Esophagus muscularis mucosa (tissue), 4 donors: ENCODE measurements at regions not wholly inside any gene's neighbourhood (a gene's known extent, or its start where the extent isn't known, plus 50 kb on each side); places are given as distances from the start of the nearest gene placed in this dataset.
"Not testable (repeated sequence)": the region's sequence is repeated elsewhere in the genome, so short reads cannot be mapped to it uniquely, and the experiment has no call there.

ENCODE experiments used
- DNase-seq: peaks from one replicate; pipeline ENCODE4 v3.0.0-alpha.2; 2017; ENCODE audit errors: extremely low spot score
- H3K27ac ChIP-seq, 4 donors: fragments of 200-600 bp; sonication (generic); replicated peaks in 1 of 4; 1 replicate in 3 of 4; 2 replicates in 1 of 4; pipeline ENCODE4 v1.5.1; 2016 to 2019; ENCODE audit warnings: mild to moderate bottlenecking in 1 of 4
- H3K27me3 ChIP-seq, 4 donors: fragments of 200-600 bp; sonication (generic); one replicate each; pipeline versions ENCODE4 v1.5.1 to v1.6.0; 2016 to 2019
- H3K36me3 ChIP-seq, 4 donors: fragments of 200-600 bp; sonication (generic); one replicate each; pipeline ENCODE4 v1.5.1; 2016 to 2019
- H3K4me1 ChIP-seq, 4 donors: fragments of 200-600 bp; sonication (generic); one replicate each; pipeline ENCODE4 v1.5.1; 2016 to 2019
- H3K4me3 ChIP-seq, 4 donors: fragments of 200-600 bp; sonication (generic); 1 replicate in 2 of 4; 2 replicates in 2 of 4; pipeline ENCODE4 v1.5.1; 2016 to 2019; ENCODE audit warnings: mild to moderate bottlenecking in 4 of 4, moderate library complexity in 1 of 4
- H3K9me3 ChIP-seq, 4 donors: fragments of 200-600 bp; sonication (generic); 1 replicate in 3 of 4; 2 replicates in 1 of 4; pipeline ENCODE4 v1.5.1; 2016 to 2019
- CTCF ChIP-seq, 3 experiments: fragments of 200-600 bp in 2 of 3; fragments of 450-650 bp in 1 of 3; sonication (generic) in 2 of 3; IDR thresholded peaks; one replicate each; pipeline ENCODE4 v1.5.1; 2017 to 2019; ENCODE audit warnings: antibody characterized with exemption in 3 of 3, mild to moderate bottlenecking in 2 of 3, moderate library complexity in 1 of 3
- EP300 ChIP-seq: sonication (generic); formaldehyde crosslinking; IDR thresholded peaks from one replicate; pipeline ENCODE4 v1.6.1; 2017; ENCODE audit warnings: antibody characterized with exemption
- POLR2A ChIP-seq: fragments of 450-650 bp; IDR thresholded peaks from one replicate; pipeline ENCODE4 v1.6.1; 2017; ENCODE audit warnings: antibody characterized with exemption, moderate library complexity, mild to moderate bottlenecking, low read depth
- POLR2AphosphoS5 ChIP-seq, 2 donors: sonication (generic); formaldehyde crosslinking; IDR thresholded peaks; one replicate each; pipeline ENCODE4 v1.6.1; 2017; ENCODE audit warnings: antibody characterized with exemption in 2 of 2
- WGBS: methylation state at CpG from one replicate; pipeline ENCODE4 v1.1.5; 2018; 5-methylcytosine and 5-hydroxymethylcytosine counted together
- intact Hi-C: fragments of 100-400 bp; cut with DNase I; formaldehyde crosslinking; loops from one replicate; pipeline ENCODE4 v1.15.1; 2023

DNA sequence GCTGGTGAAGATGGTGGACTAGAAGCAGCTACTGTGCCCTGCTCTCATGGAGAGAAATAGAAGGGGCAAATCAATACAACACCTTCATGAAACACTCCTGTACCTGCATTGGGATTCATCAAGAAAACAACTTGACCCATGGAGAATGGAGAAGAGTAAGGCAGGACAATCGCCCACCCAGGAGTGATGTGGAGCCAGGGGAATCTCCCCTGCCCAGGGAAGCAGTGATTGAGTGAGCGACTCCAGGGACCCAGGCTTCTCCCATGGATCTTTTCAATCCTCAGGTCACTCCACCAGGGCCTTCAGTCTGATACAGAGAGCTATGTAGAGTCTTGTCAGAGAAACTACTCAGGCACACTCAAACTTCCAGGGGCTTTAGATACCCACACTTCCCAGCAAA, 161.9 kb upstream of the DYRK2 start:
- no peak overlapping the region for H3K4me3 ChIP-seq
- H3K36me3 ChIP-seq: no peaks in the 10 kb centered on the region
- H3K27ac ChIP-seq: no peak overlapping the region
- H3K9me3 ChIP-seq: no peaks in the 10 kb centered on the region
- DNase-seq: no peak
- H3K4me1 ChIP-seq: peaks cover 10 to 17% (median 12%) of the 10 kb centered on the region in 4 donors
- no peaks in the 10 kb centered on the region for H3K27me3 ChIP-seq
- WGBS: 100% methylated on average over 2 of the region's 2 CpGs
- intact Hi-C loops: no loop called here
- no peak for TF ChIP-seq EP300
- TF ChIP-seq POLR2AphosphoS5 (IDR thresholded peaks at IDR 0.05): no peak
- TF ChIP-seq POLR2A: no peak
- no peak for TF ChIP-seq CTCF (IDR thresholded peaks at IDR 0.05)

- DNase-seq, intact Hi-C loops: not testable (repeated sequence)
Observed at GRCh38 chr12:67488349-67488748, 160.2 kb upstream of the DYRK2 start.

GRCh38 chr12:67489007-67489406, 159.5 kb upstream of the DYRK2 start:
- Histone ChIP-seq H3K27me3 (no peaks in the 10 kb centered on the region), H3K9me3 (no peaks in the 10 kb centered on the region), H3K4me3 (no peak overlapping the region), H3K4me1 (peaks cover 0 to 4% (median under 1%) of the 10 kb centered on the region in 4 donors), H3K27ac (no peak overlapping the region), H3K36me3 (no peaks in the 10 kb centered on the region)
- DNase-seq: no peak
- intact Hi-C loops: no loop called here
- WGBS: 94% methylated on average over 3 of the region's 3 CpGs
- TF ChIP-seq POLR2AphosphoS5 (IDR thresholded peaks at IDR 0.05): no peak

More at GRCh38 chr12:67488349-67488748, 160.2 kb upstream of the DYRK2 start:
- 91% methylated on average over 3 of the region's 4 CpGs for WGBS
- peaks cover 4 to 10% (median 6%) of the 10 kb centered on the region in 4 donors for H3K4me1 ChIP-seq
- H3K36me3 ChIP-seq, H3K9me3 ChIP-seq, H3K4me3 ChIP-seq, H3K27ac ChIP-seq, H3K27me3 ChIP-seq: not testable (repeated sequence)

DNA sequence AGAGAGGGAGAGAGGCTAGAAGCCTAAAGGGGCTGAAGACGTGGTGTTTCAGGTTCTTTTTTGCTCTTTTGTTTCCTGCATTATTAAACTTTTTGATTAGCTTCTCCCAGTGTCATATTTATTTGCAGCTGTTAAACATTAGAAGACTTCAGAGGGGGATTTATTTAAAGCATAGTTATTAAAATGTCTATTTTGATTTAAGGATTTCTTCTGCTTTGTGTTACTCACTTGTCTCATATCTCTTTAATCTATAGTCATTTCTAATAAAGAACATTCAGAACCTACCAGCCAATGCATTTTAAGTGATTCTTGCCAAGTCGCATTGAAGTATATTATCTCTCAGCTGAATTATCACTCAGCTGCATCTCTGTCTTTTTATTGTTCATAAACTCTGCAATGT, 152.0 kb upstream of the DYRK2 start:
- Histone ChIP-seq H3K4me1 (peaks cover 0 to 13% (median 7%) of the 10 kb centered on the region in 4 donors), H3K27me3 (no peaks in the 10 kb centered on the region), H3K36me3 (no peaks in the 10 kb centered on the region), H3K4me3 (no peak overlapping the region), H3K9me3 (no peaks in the 10 kb centered on the region), H3K27ac (no peak overlapping the region)
- no peak for TF ChIP-seq POLR2AphosphoS5 (IDR thresholded peaks at IDR 0.05)
- no peak for TF ChIP-seq CTCF (IDR thresholded peaks at IDR 0.05)
- no peak for TF ChIP-seq EP300
- TF ChIP-seq POLR2A: no peak
- WGBS: 76% methylated on average over 2 of the region's 2 CpGs
- intact Hi-C loops: no loop called here
- DNase-seq: no peak

GRCh38 chr12:67498991-67499390, 149.6 kb upstream of the DYRK2 start:
- Histone ChIP-seq H3K9me3 (no peaks in the 10 kb centered on the region), H3K27me3 (no peaks in the 10 kb centered on the region), H3K27ac (no peak overlapping the region), H3K36me3 (no peaks in the 10 kb centered on the region), H3K4me3 (no peak overlapping the region), H3K4me1 (peaks cover 0 to 16% (median 8%) of the 10 kb centered on the region in 4 donors)
- no peak for DNase-seq
- WGBS: 40% methylated on average over 1 of the region's 1 CpG
- no peak for TF ChIP-seq EP300
- TF ChIP-seq POLR2A: no peak
- TF ChIP-seq POLR2AphosphoS5 (IDR thresholded peaks at IDR 0.05): no peak
- TF ChIP-seq CTCF (IDR thresholded peaks at IDR 0.05): no peak
- intact Hi-C loops: no loop called here

- intact Hi-C loops: no loop called here
- no peak for TF ChIP-seq EP300
- TF ChIP-seq POLR2A: no peak
- no peak for TF ChIP-seq POLR2AphosphoS5 (IDR thresholded peaks at IDR 0.05)
- no peak for TF ChIP-seq CTCF (IDR thresholded peaks at IDR 0.05)
- Histone ChIP-seq H3K36me3 (no peaks in the 10 kb centered on the region), H3K9me3 (no peaks in the 10 kb centered on the region), H3K27me3 (no peaks in the 10 kb centered on the region), H3K27ac (no peak overlapping the region), H3K4me1 (peaks cover 0 to 16% (median 8%) of the 10 kb centered on the region in 4 donors), H3K4me3 (no peak overlapping the region)
- 21% methylated on average over 2 of the region's 2 CpGs for WGBS
- DNase-seq: no peak
Observed at GRCh38 chr12:67501362-67501761, 147.2 kb upstream of the DYRK2 start.
